Muscle layer of duodenum (tissue), 2 donors: ENCODE measurements at regions not wholly inside any gene's neighbourhood (a gene's known extent, or its start where the extent isn't known, plus 50 kb on each side); places are given as distances from the start of the nearest gene placed in this dataset.

Source experiments
- H3K27ac ChIP-seq: one replicate; pipeline ENCODE4 v1.7.0; 2013; ENCODE audit warnings: mild to moderate bottlenecking, low read length
- H3K27me3 ChIP-seq: one replicate; pipeline ENCODE4 v1.7.0; 2013; ENCODE audit warnings: low read depth, mild to moderate bottlenecking, control low read depth, low read length
- H3K36me3 ChIP-seq, 2 donors: one replicate each; pipeline ENCODE4 v1.7.0; 2013; ENCODE audit warnings: low read length in 2 of 2, control low read depth in 1 of 2, mild to moderate bottlenecking in 1 of 2; ENCODE audit not compliant: insufficient read depth in 2 of 2, control insufficient read depth in 1 of 2
- H3K4me1 ChIP-seq, 2 donors: one replicate each; pipeline ENCODE4 v1.7.0; 2013; ENCODE audit warnings: low read length in 2 of 2, mild to moderate bottlenecking in 2 of 2, control low read depth in 1 of 2, moderate library complexity in 1 of 2; ENCODE audit not compliant: insufficient read depth in 2 of 2, control insufficient read depth in 1 of 2
- H3K4me3 ChIP-seq, 2 donors: one replicate each; pipeline ENCODE4 v1.7.0; 2013; ENCODE audit warnings: low read length in 2 of 2, low read depth in 1 of 2, mild to moderate bottlenecking in 1 of 2
- H3K9me3 ChIP-seq, 2 donors: one replicate each; pipeline ENCODE4 v1.7.0; 2013; ENCODE audit warnings: low read length in 2 of 2, control low read depth in 1 of 2, mild to moderate bottlenecking in 1 of 2; ENCODE audit not compliant: control insufficient read depth in 1 of 2
- donor health status: healthy.

- no peaks in the 10 kb centered on the region for H3K4me1 ChIP-seq
- H3K36me3 ChIP-seq, result no peaks in the 10 kb centered on the region
- no peak overlapping the region for H3K27ac ChIP-seq
- no peak overlapping the region for H3K4me3 ChIP-seq
- no peaks in the 10 kb centered on the region for H3K27me3 ChIP-seq
- peaks cover 0 to 6% of the 10 kb centered on the region in 2 donors for H3K9me3 ChIP-seq
These were observed 223.7 kb downstream of the SOX11 start for GRCh38 chr2:5915881-5916310.

- no peaks in the 10 kb centered on the region for H3K27me3 ChIP-seq
- H3K4me3 ChIP-seq, result no peak overlapping the region
- H3K9me3 ChIP-seq, result peaks cover 0 to 6% of the 10 kb centered on the region in 2 donors
- no peaks in the 10 kb centered on the region for H3K4me1 ChIP-seq
- no peak overlapping the region for H3K27ac ChIP-seq
- no peaks in the 10 kb centered on the region for H3K36me3 ChIP-seq
These were observed 229.0 kb downstream of the SOX11 start for GRCh38 chr2:5921081-5921642.

GRCh38 chr2:5923957-5924945 lies 232.1 kb downstream of the SOX11 start:
- no peak overlapping the region for H3K4me3 ChIP-seq
- no peaks in the 10 kb centered on the region for H3K9me3 ChIP-seq
- no peaks in the 10 kb centered on the region for H3K27me3 ChIP-seq
- H3K36me3 ChIP-seq, result no peaks in the 10 kb centered on the region
- no peak overlapping the region for H3K27ac ChIP-seq
- H3K4me1 ChIP-seq, result no peaks in the 10 kb centered on the region

- Histone ChIP-seq H3K4me1 (no peaks in the 10 kb centered on the region), H3K4me3 (no peak overlapping the region), H3K27ac (no peak overlapping the region)
These were observed 233.4 kb downstream of the SOX11 start for GRCh38 chr2:5925604-5926003.

GRCh38 chr2:5926871-5927512 lies 234.8 kb downstream of the SOX11 start:
- Histone ChIP-seq H3K27me3 (no peaks in the 10 kb centered on the region), H3K36me3 (no peaks in the 10 kb centered on the region), H3K27ac (no peak overlapping the region), H3K4me1 (no peaks in the 10 kb centered on the region), H3K4me3 (no peak overlapping the region), H3K9me3 (peaks cover 0 to 4% of the 10 kb centered on the region in 2 donors)

More at GRCh38 chr2:5925604-5926003, 233.4 kb downstream of the SOX11 start:
- H3K27me3 ChIP-seq, result no peaks in the 10 kb centered on the region
- H3K36me3 ChIP-seq, result no peaks in the 10 kb centered on the region
- H3K9me3 ChIP-seq, result peaks cover 0 to 4% of the 10 kb centered on the region in 2 donors

GRCh38 chr2:5932556-5933469 lies 240.6 kb downstream of the SOX11 start:
- Histone ChIP-seq H3K36me3 (no peaks in the 10 kb centered on the region), H3K27ac (no peak overlapping the region), H3K9me3 (peaks cover 0 to 4% of the 10 kb centered on the region in 2 donors), H3K27me3 (no peaks in the 10 kb centered on the region), H3K4me3 (no peak overlapping the region), H3K4me1 (no peaks in the 10 kb centered on the region)

- H3K9me3 ChIP-seq, result peaks cover 0 to 4% of the 10 kb centered on the region in 2 donors
- H3K4me3 ChIP-seq, result no peak overlapping the region
- H3K27ac ChIP-seq, result no peak overlapping the region
- H3K4me1 ChIP-seq, result no peaks in the 10 kb centered on the region
- H3K36me3 ChIP-seq, result no peaks in the 10 kb centered on the region
- H3K27me3 ChIP-seq, result no peaks in the 10 kb centered on the region
These were observed 241.5 kb downstream of the SOX11 start for GRCh38 chr2:5933669-5934068.

- Histone ChIP-seq H3K9me3 (no peaks in the 10 kb centered on the region), H3K36me3 (no peaks in the 10 kb centered on the region), H3K4me3 (no peak overlapping the region), H3K27me3 (no peaks in the 10 kb centered on the region), H3K27ac (no peak overlapping the region), H3K4me1 (no peaks in the 10 kb centered on the region)
These were observed 245.1 kb downstream of the SOX11 start for GRCh38 chr2:5937321-5937720.

GRCh38 chr2:5937851-5938565 lies 245.8 kb downstream of the SOX11 start:
- Histone ChIP-seq H3K9me3 (no peaks in the 10 kb centered on the region), H3K36me3 (no peaks in the 10 kb centered on the region), H3K27ac (no peak overlapping the region), H3K4me3 (no peak overlapping the region), H3K4me1 (no peaks in the 10 kb centered on the region), H3K27me3 (no peaks in the 10 kb centered on the region)

GRCh38 chr2:5938566-5938896 lies 246.3 kb downstream of the SOX11 start:
- Histone ChIP-seq H3K36me3 (no peaks in the 10 kb centered on the region), H3K9me3 (no peaks in the 10 kb centered on the region), H3K4me3 (no peak overlapping the region), H3K27me3 (no peaks in the 10 kb centered on the region), H3K27ac (no peak overlapping the region), H3K4me1 (no peaks in the 10 kb centered on the region)
